ENCODE measurements at regions not wholly inside any gene's neighbourhood (a gene's known extent, or its start where the extent isn't known, plus 50 kb on each side); places are given as distances from the start of the nearest gene placed in this dataset.

- TF ChIP-seq, protein P1, sequence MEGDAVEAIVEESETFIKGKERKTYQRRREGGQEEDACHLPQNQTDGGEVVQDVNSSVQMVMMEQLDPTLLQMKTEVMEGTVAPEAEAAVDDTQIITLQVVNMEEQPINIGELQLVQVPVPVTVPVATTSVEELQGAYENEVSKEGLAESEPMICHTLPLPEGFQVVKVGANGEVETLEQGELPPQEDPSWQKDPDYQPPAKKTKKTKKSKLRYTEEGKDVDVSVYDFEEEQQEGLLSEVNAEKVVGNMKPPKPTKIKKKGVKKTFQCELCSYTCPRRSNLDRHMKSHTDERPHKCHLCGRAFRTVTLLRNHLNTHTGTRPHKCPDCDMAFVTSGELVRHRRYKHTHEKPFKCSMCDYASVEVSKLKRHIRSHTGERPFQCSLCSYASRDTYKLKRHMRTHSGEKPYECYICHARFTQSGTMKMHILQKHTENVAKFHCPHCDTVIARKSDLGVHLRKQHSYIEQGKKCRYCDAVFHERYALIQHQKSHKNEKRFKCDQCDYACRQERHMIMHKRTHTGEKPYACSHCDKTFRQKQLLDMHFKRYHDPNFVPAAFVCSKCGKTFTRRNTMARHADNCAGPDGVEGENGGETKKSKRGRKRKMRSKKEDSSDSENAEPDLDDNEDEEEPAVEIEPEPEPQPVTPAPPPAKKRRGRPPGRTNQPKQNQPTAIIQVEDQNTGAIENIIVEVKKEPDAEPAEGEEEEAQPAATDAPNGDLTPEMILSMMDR (IDR thresholded peaks at IDR 0.05; ENCODE audit: insufficient read depth, low read length): no peak
- TF ChIP-seq REST (IDR thresholded peaks at IDR 0.05; ENCODE audit: insufficient replicate concordance, low read depth) (no peak), POLR2AphosphoS5 (IDR thresholded peaks at IDR 0.05; ENCODE audit: low read depth) (no peak), GABPA (IDR thresholded peaks at IDR 0.05; ENCODE audit: low read depth) (no peak)
Measured at GRCh38 chr13:59145381-59145780, 1018.3 kb downstream of the DIAPH3 start.

Measured in HL-60 (cell line).